CD14-positive monocyte (primary cell): ENCODE measurements at regions not wholly inside any gene's neighbourhood (a gene's known extent, or its start where the extent isn't known, plus 50 kb on each side); places are given as distances from the start of the nearest gene placed in this dataset.

Experiments used
- DNase-seq, 3 donors: peaks; one replicate each; pipeline ENCODE4 v3.0.0-alpha.2; 2011 to 2022
- H2AFZ ChIP-seq: 2 replicates; pipeline ENCODE4 v1.6.0; 2012; ENCODE audit warnings: mild to moderate bottlenecking, low read depth, low read length, inconsistent platforms; ENCODE audit not compliant: insufficient read depth, poor library complexity, severe bottlenecking
- H3K27ac ChIP-seq, 2 donors: 1 replicate in 1 of 2; 2 replicates in 1 of 2; pipeline ENCODE4 v1.5.1; 2012 to 2013; ENCODE audit warnings: low read length in 2 of 2, control low read depth in 1 of 2, inconsistent platforms in 1 of 2, low read depth in 1 of 2, mild to moderate bottlenecking in 1 of 2
- H3K27me3 ChIP-seq, 2 donors: one replicate each; pipeline versions ENCODE4 v1.6.0 to v1.6.1; 2011 to 2013; ENCODE audit warnings: low read length in 2 of 2; ENCODE audit not compliant: control insufficient read depth in 2 of 2, insufficient read depth in 2 of 2
- H3K36me3 ChIP-seq, 2 donors: replicated peaks in 1 of 2; 1 replicate in 1 of 2; 2 replicates in 1 of 2; pipeline versions ENCODE4 v1.5.1 to v1.6.1; 2012 to 2013; ENCODE audit warnings: low read length in 2 of 2, control low read depth in 1 of 2, inconsistent platforms in 1 of 2, mild to moderate bottlenecking in 1 of 2; ENCODE audit not compliant: insufficient read depth in 2 of 2, control insufficient read depth in 1 of 2
- H3K4me1 ChIP-seq, 2 donors: 1 replicate in 1 of 2; 2 replicates in 1 of 2; pipeline versions ENCODE4 v1.5.1 to v1.6.1; 2012 to 2013; ENCODE audit warnings: low read length in 2 of 2, control low read depth in 1 of 2, inconsistent platforms in 1 of 2, mild to moderate bottlenecking in 1 of 2, moderate library complexity in 1 of 2; ENCODE audit not compliant: insufficient read depth in 2 of 2, control insufficient read depth in 1 of 2
- H3K4me2 ChIP-seq: replicated peaks from 2 replicates; pipeline ENCODE3; 2012; ENCODE audit warnings: low read length, moderate library complexity, mild to moderate bottlenecking; ENCODE audit not compliant: poor library complexity, severe bottlenecking; ENCODE audit errors: extremely low read depth
- H3K4me3 ChIP-seq, 3 experiments: fragments of 200-600 bp in 1 of 3; sonication (generic) in 1 of 3; replicated peaks in 1 of 3; 1 replicate in 2 of 3; 2 replicates in 1 of 3; pipeline ENCODE4 v1.5.1; 2011 to 2013; ENCODE audit warnings: low read length in 3 of 3, mild to moderate bottlenecking in 3 of 3, control low read depth in 2 of 3, low read depth in 2 of 3, inconsistent platforms in 1 of 3, moderate library complexity in 1 of 3
- H3K79me2 ChIP-seq: 2 replicates; pipeline ENCODE4 v1.6.0; 2012; ENCODE audit warnings: mild to moderate bottlenecking, control low read depth, inconsistent platforms, low read length, moderate library complexity; ENCODE audit not compliant: insufficient read depth
- H3K9ac ChIP-seq: 2 replicates; pipeline ENCODE4 v1.6.0; 2017; ENCODE audit warnings: low read length, mild to moderate bottlenecking; ENCODE audit not compliant: insufficient read depth, poor library complexity, severe bottlenecking
- H3K9me3 ChIP-seq, 2 donors: replicated peaks in 1 of 2; 1 replicate in 1 of 2; 2 replicates in 1 of 2; pipeline versions ENCODE4 v1.5.1 to v1.6.1; 2012 to 2013; ENCODE audit warnings: low read length in 2 of 2, control low read depth in 1 of 2; ENCODE audit not compliant: control insufficient read depth in 1 of 2, insufficient read depth in 1 of 2
- H4K20me1 ChIP-seq: 2 replicates; pipeline ENCODE4 v1.6.0; 2012; ENCODE audit warnings: mild to moderate bottlenecking, low read length, control low read depth, moderate library complexity; ENCODE audit not compliant: insufficient read depth
- H3K27ac Mint-ChIP-seq, 7 donors: one replicate each; pipeline ENCODE4 v1.8.0; 2020; ENCODE audit warnings: mild to moderate bottlenecking in 7 of 7, mixed read lengths in 7 of 7, moderate library complexity in 6 of 7, inconsistent platforms in 2 of 7
- H3K27me3 Mint-ChIP-seq, 3 donors: one replicate each; pipeline ENCODE4 v1.8.0; 2021 to 2022; ENCODE audit warnings: low read depth in 3 of 3, mild to moderate bottlenecking in 3 of 3, mixed read lengths in 3 of 3, moderate library complexity in 3 of 3, inconsistent platforms in 1 of 3
- H3K36me3 Mint-ChIP-seq, 2 donors: one replicate each; pipeline ENCODE4 v1.8.0; 2020; ENCODE audit warnings: mixed read lengths in 2 of 2, inconsistent platforms in 1 of 2, mild to moderate bottlenecking in 1 of 2
- H3K4me1 Mint-ChIP-seq: one replicate; pipeline ENCODE4 v1.8.0; 2020; ENCODE audit warnings: mild to moderate bottlenecking, mixed read lengths
- H3K4me3 Mint-ChIP-seq, 2 donors: one replicate each; pipeline ENCODE4 v1.8.0; 2020; ENCODE audit warnings: mild to moderate bottlenecking in 2 of 2, mixed read lengths in 2 of 2, moderate library complexity in 1 of 2
- H3K9me3 Mint-ChIP-seq, 7 donors: one replicate each; pipeline ENCODE4 v1.8.0; 2020 to 2022; ENCODE audit warnings: mixed read lengths in 7 of 7, mild to moderate bottlenecking in 6 of 7, moderate library complexity in 6 of 7, inconsistent platforms in 2 of 7
- WGBS: methylation state at CpG from one replicate; pipeline ENCODE4 v1.1.5; 2013; ENCODE audit warnings: missing lambda C conversion rate; ENCODE audit not compliant: insufficient coverage; 5-methylcytosine and 5-hydroxymethylcytosine counted together
- intact Hi-C, 2 donors: fragments of 100-400 bp; cut with micrococcal nuclease; formaldehyde crosslinking; loops; one replicate each; pipeline versions ENCODE4 v1.15.0 to v1.15.1; 2023
- TF ChIP-seq, protein P1 (sequence below): fragments of 200-600 bp; IDR thresholded peaks from one replicate; pipeline ENCODE4 v1.8.0; 2022; ENCODE audit warnings: antibody characterized with exemption, mild to moderate bottlenecking

- Mint-ChIP-seq H3K9me3 (peaks cover 16 to 39% (median 23%) of the 10 kb centered on the region in 7 donors), H3K36me3 (no peaks in the 10 kb centered on the region), H3K27ac (no peak overlapping the region), H3K4me3 (no peak overlapping the region), H3K27me3 (no peaks in the 10 kb centered on the region), H3K4me1 (no peaks in the 10 kb centered on the region)
- DNase-seq: no peak
- no peak overlapping the region for H3K4me3 ChIP-seq
- no peak overlapping the region for H3K4me2 ChIP-seq
- H3K27ac ChIP-seq: no peak overlapping the region
- no peaks in the 10 kb centered on the region for H3K79me2 ChIP-seq
- no peaks in the 10 kb centered on the region for H3K4me1 ChIP-seq
- intact Hi-C loops: no loop called here
- no peak overlapping the region for H3K9ac ChIP-seq
- no peaks in the 10 kb centered on the region for H4K20me1 ChIP-seq
- TF ChIP-seq, protein P1, sequence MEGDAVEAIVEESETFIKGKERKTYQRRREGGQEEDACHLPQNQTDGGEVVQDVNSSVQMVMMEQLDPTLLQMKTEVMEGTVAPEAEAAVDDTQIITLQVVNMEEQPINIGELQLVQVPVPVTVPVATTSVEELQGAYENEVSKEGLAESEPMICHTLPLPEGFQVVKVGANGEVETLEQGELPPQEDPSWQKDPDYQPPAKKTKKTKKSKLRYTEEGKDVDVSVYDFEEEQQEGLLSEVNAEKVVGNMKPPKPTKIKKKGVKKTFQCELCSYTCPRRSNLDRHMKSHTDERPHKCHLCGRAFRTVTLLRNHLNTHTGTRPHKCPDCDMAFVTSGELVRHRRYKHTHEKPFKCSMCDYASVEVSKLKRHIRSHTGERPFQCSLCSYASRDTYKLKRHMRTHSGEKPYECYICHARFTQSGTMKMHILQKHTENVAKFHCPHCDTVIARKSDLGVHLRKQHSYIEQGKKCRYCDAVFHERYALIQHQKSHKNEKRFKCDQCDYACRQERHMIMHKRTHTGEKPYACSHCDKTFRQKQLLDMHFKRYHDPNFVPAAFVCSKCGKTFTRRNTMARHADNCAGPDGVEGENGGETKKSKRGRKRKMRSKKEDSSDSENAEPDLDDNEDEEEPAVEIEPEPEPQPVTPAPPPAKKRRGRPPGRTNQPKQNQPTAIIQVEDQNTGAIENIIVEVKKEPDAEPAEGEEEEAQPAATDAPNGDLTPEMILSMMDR: no peak
- 58% methylated on average over 28 of the region's 31 CpGs for WGBS
- no peaks in the 10 kb centered on the region for H3K27me3 ChIP-seq
- no peaks in the 10 kb centered on the region for H3K36me3 ChIP-seq
- peaks cover 40 to 56% of the 10 kb centered on the region in 2 donors for H3K9me3 ChIP-seq
- H2AFZ ChIP-seq: no peak overlapping the region
These were observed 1011.6 kb downstream of the KCNJ18 start for GRCh38 chr17:22703786-22704441.

GRCh38 chr17:22704674-22705073 is 1012.4 kb downstream of the KCNJ18 start:
- Histone ChIP-seq H4K20me1 (no peaks in the 10 kb centered on the region), H3K79me2 (no peaks in the 10 kb centered on the region), H2AFZ (no peak overlapping the region), H3K4me1 (no peaks in the 10 kb centered on the region), H3K4me3 (no peak overlapping the region), H3K4me2 (no peak overlapping the region), H3K9ac (no peak overlapping the region), H3K36me3 (no peaks in the 10 kb centered on the region), H3K27me3 (no peaks in the 10 kb centered on the region), H3K9me3 (peaks cover 41 to 60% of the 10 kb centered on the region in 2 donors), H3K27ac (no peak overlapping the region)
- no peaks in the 10 kb centered on the region for H3K4me1 Mint-ChIP-seq
- no peaks in the 10 kb centered on the region for H3K27me3 Mint-ChIP-seq
- DNase-seq: no peak
- H3K27ac Mint-ChIP-seq: no peak overlapping the region
- 46% methylated on average over 4 of the region's 4 CpGs for WGBS
- H3K36me3 Mint-ChIP-seq: no peaks in the 10 kb centered on the region
- intact Hi-C loops: no loop called here
- H3K4me3 Mint-ChIP-seq: no peak overlapping the region
- TF ChIP-seq, protein P1: no peak
- peaks cover 13 to 36% (median 24%) of the 10 kb centered on the region in 7 donors for H3K9me3 Mint-ChIP-seq
